ENCODE measurements at regions not wholly inside any gene's neighbourhood (a gene's known extent, or its start where the extent isn't known, plus 50 kb on each side); places are given as distances from the start of the nearest gene placed in this dataset.
"Not testable (repeated sequence)": the region's sequence is repeated elsewhere in the genome, so short reads cannot be mapped to it uniquely, and the experiment has no call there.

GRCh38 chr20:11976966-11977365 is 59.3 kb downstream of the BTBD3 start:
- ATAC-seq (ENCODE audit: poor library complexity) = no peak
- intact Hi-C loops (cut with DNase I) = no loop called here
- no peak for DNase-seq

GRCh38 chr20:11978496-11978895 is 60.8 kb downstream of the BTBD3 start:
- ATAC-seq (ENCODE audit: poor library complexity) = no peak
- no peak for DNase-seq
- intact Hi-C loops (cut with DNase I) = no loop called here

GRCh38 chr20:11979306-11979990 is 61.8 kb downstream of the BTBD3 start:
- ATAC-seq (ENCODE audit: poor library complexity) (no peak), DNase-seq (no peak)
- intact Hi-C loops (cut with DNase I) = no loop called here

GRCh38 chr20:11980263-11980662 is 62.6 kb downstream of the BTBD3 start:
- ATAC-seq (ENCODE audit: poor library complexity) = no peak
- intact Hi-C loops (cut with DNase I) = no loop called here
- DNase-seq = no peak

- intact Hi-C loops (cut with DNase I) = no loop called here
- DNase-seq (no peak), ATAC-seq (ENCODE audit: poor library complexity) (no peak)
Observed at GRCh38 chr20:11981366-11981947, 63.8 kb downstream of the BTBD3 start.

GRCh38 chr20:11982289-11982954 is 64.7 kb downstream of the BTBD3 start:
- DNase-seq (no peak), ATAC-seq (ENCODE audit: poor library complexity) (peak; percentile 85)
- intact Hi-C loops (cut with DNase I) = no loop called here

- ATAC-seq (ENCODE audit: poor library complexity) (no peak), DNase-seq (no peak)
- intact Hi-C loops (cut with DNase I) = no loop called here
Observed at GRCh38 chr20:11982955-11983470, 65.3 kb downstream of the BTBD3 start.

GRCh38 chr20:11986954-11987353 is 69.3 kb downstream of the BTBD3 start:
- ATAC-seq (ENCODE audit: poor library complexity) = no peak
- intact Hi-C loops (cut with DNase I) = no loop called here
- no peak for DNase-seq

- intact Hi-C loops (cut with DNase I) = no loop called here
- DNase-seq (no peak), ATAC-seq (ENCODE audit: poor library complexity) (peak; percentile 80)
Observed at GRCh38 chr20:11987526-11987925, 69.8 kb downstream of the BTBD3 start.

GRCh38 chr20:11989018-11989771 is 71.5 kb downstream of the BTBD3 start:
- ATAC-seq (ENCODE audit: poor library complexity) = no peak

GRCh38 chr20:11992426-11992825 is 74.7 kb downstream of the BTBD3 start:
- no peak for ATAC-seq (ENCODE audit: poor library complexity)
- intact Hi-C loops (cut with DNase I) = no loop called here
- no peak for DNase-seq

More at GRCh38 chr20:11989018-11989771, 71.5 kb downstream of the BTBD3 start:
- intact Hi-C loops (cut with DNase I) = no loop called here
- no peak for DNase-seq

GRCh38 chr20:11993886-11994461 is 76.3 kb downstream of the BTBD3 start:
- DNase-seq (no peak), ATAC-seq (ENCODE audit: poor library complexity) (no peak)
- intact Hi-C loops (cut with DNase I) = no loop called here

GRCh38 chr20:11995805-11996567 is 78.3 kb downstream of the BTBD3 start:
- intact Hi-C loops (cut with DNase I) = no loop called here
- ATAC-seq (ENCODE audit: poor library complexity) (no peak), DNase-seq (no peak)

GRCh38 chr20:12004776-12005175 is 87.1 kb downstream of the BTBD3 start:
- ATAC-seq (ENCODE audit: poor library complexity); intact Hi-C loops (cut with DNase I); DNase-seq: not testable (repeated sequence)

- intact Hi-C loops (cut with DNase I) = no loop called here
- ATAC-seq (ENCODE audit: poor library complexity) = peak; percentile 52
- DNase-seq = no peak
Observed at GRCh38 chr20:12012241-12013222, 94.8 kb downstream of the BTBD3 start.

- intact Hi-C loops (cut with DNase I) = no loop called here
Observed at GRCh38 chr20:12014276-12014675, 96.6 kb downstream of the BTBD3 start.

GRCh38 chr20:12014736-12015135 is 97.0 kb downstream of the BTBD3 start:
- intact Hi-C loops (cut with DNase I) = no loop called here
- DNase-seq (no peak), ATAC-seq (ENCODE audit: poor library complexity) (no peak)

More at GRCh38 chr20:12014276-12014675, 96.6 kb downstream of the BTBD3 start:
- DNase-seq (no peak), ATAC-seq (ENCODE audit: poor library complexity) (no peak)
